Activated CD4-positive, alpha-beta T cell treated with anti-CD3 and anti-CD28 coated beads for 24 hours (primary cell): ENCODE measurements at regions not wholly inside any gene's neighbourhood (a gene's known extent, or its start where the extent isn't known, plus 50 kb on each side); places are given as distances from the start of the nearest gene placed in this dataset.
"Not testable (repeated sequence)": the region's sequence is repeated elsewhere in the genome, so short reads cannot be mapped to it uniquely, and the experiment has no call there.

Source experiments
- DNase-seq, 2 donors: peaks; one replicate each; pipeline ENCODE4 v3.0.0-alpha.2; 2020; ENCODE audit warnings: low read depth in 2 of 2

GRCh38 chr10:23754179-23754578 is 315.3 kb downstream of the OTUD1 start:
- DNase-seq, result no peak

DNA sequence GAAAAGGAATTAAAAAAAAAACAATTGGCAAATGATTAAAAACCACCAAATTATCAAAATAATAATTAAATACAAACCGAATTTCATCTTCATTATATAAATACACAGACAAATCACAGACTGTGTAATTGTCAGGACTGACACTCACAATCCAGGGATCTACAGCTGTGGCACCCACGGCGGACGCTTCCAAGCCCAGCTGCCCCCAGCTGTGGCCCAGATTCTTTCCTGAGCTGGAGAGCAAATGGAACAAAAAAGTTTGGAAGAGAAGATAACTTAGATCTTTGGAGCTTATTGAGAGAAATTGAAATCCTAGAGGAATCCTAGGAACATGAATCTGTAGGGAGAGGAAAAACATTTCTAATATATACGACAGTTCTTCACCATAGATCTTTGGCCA is 316.1 kb downstream of the OTUD1 start:
- DNase-seq, result no peak

DNA sequence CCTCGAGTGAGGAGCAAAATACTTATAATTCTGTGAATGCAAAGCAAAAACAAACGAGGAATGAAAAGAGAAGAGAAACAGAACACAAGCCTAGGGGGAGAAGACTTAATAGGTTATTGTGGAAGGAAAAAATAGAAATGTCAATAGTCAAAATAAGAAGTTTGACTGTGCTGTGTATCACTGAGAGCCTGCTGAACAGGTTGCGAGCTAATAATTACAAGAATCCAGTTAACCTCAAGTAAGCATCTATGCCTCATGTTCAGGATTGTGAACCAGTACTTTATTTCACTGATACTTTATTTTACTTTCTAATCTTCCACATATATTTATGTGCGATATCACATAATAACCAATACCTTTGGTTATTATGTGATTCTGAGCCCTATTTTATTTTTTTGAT is 316.7 kb downstream of the OTUD1 start:
- no peak for DNase-seq

DNA sequence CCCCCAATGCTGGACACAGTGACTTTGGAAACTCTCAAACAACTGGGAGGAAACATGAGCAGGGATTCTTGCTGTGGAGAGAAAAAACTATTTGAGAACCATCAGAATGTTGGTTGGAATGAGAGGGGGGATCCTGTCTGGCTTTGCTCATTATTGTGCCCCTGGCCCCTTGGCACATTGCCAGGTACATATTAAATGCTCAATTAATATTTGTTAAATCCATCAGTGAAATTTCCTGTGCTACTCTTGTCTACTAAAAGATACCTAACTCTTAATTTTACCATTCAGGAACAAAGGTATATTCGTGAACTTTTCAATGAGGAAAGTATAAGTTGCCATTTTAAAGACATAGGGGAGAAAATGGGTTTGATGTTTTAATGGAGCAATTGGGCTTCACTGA is 329.4 kb downstream of the OTUD1 start:
- DNase-seq, result no peak

GRCh38 chr10:23777153-23777552 is 338.3 kb downstream of the OTUD1 start:
- no peak for DNase-seq

DNA sequence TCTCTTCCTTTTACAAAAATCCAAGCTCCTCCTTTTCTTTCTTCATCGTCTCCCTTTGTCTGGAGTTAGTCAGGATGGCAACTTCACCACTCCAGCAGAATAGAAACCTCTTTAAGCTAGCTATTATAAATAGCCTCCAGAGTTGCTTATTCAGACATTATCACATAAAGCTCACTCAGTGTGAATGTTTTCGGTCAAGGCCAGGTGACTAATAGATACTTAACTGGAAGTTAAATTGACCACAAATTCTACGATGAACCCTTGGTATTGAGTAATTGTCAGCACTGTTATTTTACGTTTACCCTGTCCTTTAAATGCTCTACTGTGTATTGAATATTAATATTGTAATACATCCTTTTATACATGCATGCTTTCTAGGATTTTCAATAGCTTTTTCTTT is 340.4 kb downstream of the OTUD1 start:
- DNase-seq, result no peak

GRCh38 chr10:23780331-23780730 is 341.5 kb downstream of the OTUD1 start:
- DNase-seq, result no peak

GRCh38 chr10:23786594-23786993 is 347.7 kb downstream of the OTUD1 start:
- no peak for DNase-seq

DNA sequence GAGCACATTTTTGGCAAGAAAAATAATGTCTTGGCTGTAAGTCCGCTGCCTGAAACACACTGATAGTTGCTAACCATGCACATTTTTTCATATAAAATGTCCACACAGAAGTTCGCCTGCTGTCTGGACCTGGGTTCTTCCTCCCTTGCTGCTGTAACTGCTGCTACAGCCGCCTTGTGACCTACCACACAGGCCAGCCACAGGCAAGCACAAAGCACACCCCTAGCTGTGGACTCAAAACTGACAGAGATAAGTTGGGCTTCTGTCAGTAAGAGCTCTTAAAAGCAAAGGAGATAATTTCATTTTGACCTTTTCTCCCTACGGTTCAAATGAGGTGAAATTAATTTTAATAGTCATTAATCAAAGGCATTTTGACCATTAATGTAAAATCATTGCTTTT is 354.7 kb downstream of the OTUD1 start:
- DNase-seq, result no peak

GRCh38 chr10:23797452-23797851 is 358.6 kb downstream of the OTUD1 start:
- DNase-seq, result not testable (repeated sequence)

- no peak for DNase-seq
Observed at GRCh38 chr10:23804125-23804524, 365.2 kb downstream of the OTUD1 start.

DNA sequence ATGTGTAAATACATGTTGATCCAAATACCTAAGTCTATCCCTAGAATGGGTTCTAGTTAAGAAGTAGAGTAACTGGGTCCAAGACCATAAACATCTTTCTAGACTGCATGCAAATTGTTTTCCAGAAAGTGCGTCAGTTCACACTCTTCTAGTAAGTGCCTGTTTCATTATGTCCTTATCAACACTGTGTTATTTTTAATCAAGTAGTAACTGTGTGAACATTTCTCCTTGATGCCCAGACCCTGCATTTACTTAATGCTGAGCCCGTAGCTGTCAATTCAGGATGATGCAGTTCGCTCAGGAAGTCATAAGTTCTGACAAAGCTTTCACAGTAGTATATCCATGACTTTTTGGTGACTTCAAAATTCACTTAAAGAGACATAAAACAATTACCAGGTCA is 374.8 kb downstream of the OTUD1 start:
- no peak for DNase-seq

DNA sequence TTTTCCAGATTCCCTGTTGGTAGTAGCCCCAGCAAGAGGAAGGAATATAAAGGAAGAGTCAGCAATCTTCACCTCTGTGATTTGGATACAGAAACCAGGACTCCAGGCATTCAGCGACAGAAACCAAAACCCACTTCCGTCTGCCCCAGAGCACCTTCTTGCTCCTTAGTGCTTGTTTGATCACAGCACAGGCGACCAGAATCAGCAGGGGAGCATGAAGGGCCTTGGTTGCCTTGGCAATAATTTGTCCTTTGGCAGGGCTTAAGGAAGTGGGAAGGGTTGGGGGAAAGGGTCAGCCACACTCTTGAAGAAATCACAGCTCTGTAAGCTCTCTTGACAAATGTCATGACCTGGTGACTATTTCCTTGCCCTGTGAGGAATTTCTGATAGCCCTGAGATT is 379.6 kb downstream of the OTUD1 start:
- DNase-seq, result no peak

- DNase-seq, result no peak
Observed at GRCh38 chr10:23820792-23821191, 381.9 kb downstream of the OTUD1 start.

GRCh38 chr10:23824822-23825221 is 384.1 kb upstream of the KIAA1217 start:
- DNase-seq, result no peak

DNA sequence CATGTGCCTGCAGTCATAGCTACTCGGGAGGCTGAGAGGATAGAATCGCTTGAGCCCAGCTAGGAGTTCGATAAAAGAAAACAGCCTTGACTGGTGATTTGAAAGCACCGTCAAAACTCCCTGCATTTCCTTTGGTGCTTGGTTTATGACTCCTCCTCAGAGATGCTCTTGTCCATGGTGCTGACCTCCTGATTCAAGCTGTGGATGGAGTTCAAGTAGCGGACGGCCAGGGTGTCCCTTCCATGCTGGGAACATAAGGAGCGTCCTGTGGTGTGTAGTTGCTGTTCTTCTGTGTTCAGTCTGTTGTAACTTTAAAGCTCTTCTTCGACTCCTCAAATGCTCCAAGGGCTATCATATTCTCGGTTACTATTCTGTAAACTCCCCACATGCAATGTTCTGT is 382.5 kb upstream of the KIAA1217 start:
- peak in 1 of 2 donors; percentile 0 for DNase-seq

GRCh38 chr10:23829556-23829955 is 379.4 kb upstream of the KIAA1217 start:
- DNase-seq, result no peak

DNA sequence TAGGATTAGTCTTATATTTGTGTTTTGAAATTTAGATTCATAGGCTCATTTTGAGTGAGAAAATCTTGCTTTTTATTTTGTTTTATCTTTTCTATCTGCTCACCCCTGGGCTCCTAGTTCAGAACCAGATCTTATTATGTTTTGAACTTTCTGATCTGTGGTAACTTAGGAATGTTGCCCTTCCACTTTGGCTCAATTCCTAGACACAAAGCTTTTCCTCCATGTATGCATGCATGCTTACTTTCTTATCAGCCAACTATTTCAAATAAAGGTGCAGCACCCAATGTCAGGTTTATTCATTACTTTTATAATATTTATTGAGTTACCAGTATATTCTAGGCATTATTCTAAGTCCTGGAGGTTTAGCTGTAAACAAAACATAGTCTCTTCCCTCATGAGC is 374.8 kb upstream of the KIAA1217 start:
- DNase-seq, result no peak

- DNase-seq, result no peak
Observed at GRCh38 chr10:23850631-23851030, 358.3 kb upstream of the KIAA1217 start.

DNA sequence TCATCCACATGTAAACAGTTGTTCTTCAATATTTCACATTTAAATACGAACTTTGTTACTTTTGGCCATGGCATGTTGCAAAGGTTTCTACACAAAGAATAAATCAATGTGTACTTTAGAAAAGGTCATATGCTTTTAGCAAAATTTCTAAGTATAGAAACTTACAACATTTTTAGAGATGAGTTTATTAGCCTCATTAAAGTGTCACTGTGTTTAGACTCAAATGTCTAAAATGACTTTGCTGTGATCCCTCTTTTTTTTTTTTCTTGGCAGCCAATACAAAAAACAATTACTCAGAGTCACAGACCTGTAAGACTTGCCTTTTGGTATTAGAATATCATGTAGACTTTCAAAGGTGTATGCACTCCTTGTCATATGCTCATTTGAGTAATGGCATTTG is 349.3 kb upstream of the KIAA1217 start:
- DNase-seq, result no peak

DNA sequence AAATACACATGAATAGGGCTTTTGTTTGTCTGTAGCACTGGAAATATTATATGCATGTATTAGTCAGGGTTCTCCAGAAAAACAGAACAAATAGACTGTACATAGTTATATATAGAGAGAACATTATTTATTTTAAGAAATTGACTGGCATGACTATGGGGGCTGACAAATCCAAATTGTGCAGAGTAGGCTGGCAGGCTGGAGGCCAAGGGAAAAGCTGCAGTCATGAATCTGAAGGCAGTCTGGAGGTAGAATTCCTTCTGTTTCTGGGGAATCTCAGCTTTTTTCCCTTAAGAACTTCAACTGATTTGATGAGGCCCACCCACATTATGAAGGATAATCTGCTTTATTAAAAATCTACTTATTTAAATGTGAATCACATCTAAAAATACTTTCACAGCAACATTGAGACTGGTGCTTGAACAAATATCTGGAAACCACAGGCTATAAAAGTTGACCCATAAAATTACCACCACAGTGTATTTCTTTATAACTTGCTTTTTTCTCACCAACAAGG is 344.2 kb upstream of the KIAA1217 start:
- DNase-seq, result no peak

DNA sequence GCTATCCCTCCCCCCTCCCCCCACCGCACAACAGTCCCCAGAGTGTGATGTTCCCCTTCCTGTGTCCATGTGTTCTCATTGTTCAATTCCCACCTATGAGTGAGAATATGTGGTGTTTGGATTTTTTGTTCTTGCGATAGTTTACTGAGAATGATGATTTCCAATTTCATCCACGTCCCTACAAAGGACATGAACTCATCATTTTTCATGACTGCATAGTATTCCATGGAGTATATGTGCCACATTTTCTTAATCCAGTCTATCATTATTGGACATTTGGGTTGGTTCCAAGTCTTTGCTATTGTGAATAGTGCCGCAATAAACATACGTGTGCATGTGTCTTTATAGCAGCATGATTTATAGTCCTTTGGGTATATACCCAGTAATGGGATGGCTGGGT is 342.0 kb upstream of the KIAA1217 start:
- not testable (repeated sequence) for DNase-seq

DNA sequence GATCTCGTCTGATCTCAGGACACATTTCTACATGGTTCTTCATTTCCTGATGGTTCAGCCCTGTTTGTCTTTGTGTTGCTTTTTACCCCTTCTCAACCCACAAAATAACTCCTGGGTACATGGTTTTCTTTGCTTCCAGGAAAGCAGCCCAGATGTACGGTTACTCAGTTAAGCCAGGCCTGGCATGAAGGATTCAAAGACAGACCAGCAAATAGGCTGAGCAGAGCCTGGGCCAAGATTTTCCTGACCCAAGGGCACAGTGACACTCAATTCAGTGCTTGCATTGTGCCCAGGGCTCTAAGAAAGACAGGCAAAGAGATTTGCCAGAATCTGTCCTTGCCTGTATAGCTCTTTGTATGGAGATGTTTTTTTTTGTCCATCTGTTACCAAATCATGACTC is 340.8 kb upstream of the KIAA1217 start:
- DNase-seq, result no peak

DNA sequence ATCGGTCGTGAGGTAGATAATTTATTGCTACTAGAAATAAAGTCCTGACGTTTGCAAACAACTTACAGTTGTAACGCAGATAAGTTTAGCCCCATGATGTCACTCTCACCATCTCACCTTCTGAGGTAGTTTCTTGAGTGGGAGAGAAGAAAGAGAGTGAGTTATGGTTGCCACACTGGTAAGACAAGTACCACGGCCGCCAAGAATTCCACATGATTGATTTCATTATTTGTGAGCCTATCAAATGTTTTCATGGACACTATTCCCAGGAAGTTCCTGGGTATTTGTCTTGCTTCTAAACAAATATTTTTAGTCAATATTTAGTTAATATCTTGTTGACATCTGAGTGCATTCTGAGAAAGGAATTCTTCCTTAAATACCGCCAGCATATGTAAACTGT is 339.4 kb upstream of the KIAA1217 start:
- no peak for DNase-seq

DNA sequence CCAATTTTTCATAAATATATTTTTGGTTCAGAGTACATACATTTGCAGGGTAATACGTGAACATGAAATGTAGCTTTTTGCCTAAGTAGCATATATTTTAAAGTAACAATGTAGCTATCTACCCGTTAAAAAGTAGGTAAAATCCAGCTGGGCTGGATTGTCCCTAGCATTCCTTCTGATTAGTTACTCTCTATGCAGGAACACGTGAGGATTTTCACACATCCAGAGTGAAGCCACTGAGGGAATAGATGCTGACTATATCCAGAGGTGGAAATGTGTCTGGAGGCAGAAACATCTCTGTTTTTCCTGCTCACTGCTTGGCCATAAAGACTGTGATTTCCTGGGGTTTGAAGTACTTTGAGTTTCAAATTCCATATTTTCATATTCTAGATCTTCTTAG is 338.9 kb upstream of the KIAA1217 start:
- DNase-seq, result no peak
